ENCODE measurements at regions not wholly inside any gene's neighbourhood (a gene's known extent, or its start where the extent isn't known, plus 50 kb on each side); places are given as distances from the start of the nearest gene placed in this dataset.
"Not testable (repeated sequence)": the region's sequence is repeated elsewhere in the genome, so short reads cannot be mapped to it uniquely, and the experiment has no call there.

- no peak for DNase-seq (ENCODE audit: low read depth)
Measured at GRCh38 chrX:137646472-137646871, 80.5 kb downstream of the ZIC3 start.

GRCh38 chrX:137651647-137652046, 85.7 kb downstream of the ZIC3 start:
- DNase-seq (ENCODE audit: low read depth) = no peak

GRCh38 chrX:137652086-137652485, 86.2 kb downstream of the ZIC3 start:
- no peak for DNase-seq (ENCODE audit: low read depth)

DNA sequence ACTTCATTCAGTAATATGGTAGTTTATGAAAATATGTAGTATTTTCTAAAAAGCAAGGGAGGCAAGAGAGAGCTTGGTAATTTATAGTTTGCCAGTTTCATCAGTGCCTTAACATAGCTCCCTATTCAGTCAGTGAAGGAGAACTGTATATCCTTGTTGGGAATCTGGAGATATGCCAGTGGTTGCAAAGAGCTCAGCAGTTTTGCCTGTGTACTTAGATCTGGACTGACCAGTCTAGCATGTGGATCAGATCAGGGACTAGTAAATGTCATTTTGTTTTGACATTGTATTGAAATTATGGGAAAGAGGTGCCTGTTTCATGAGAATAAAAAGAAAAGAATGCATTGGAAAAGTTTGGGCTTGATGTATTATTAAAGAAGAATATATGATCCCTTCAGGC, 88.6 kb downstream of the ZIC3 start:
- no peak for DNase-seq (ENCODE audit: low read depth)

- no peak for DNase-seq (ENCODE audit: low read depth)
Measured at GRCh38 chrX:137667776-137668175, 101.8 kb downstream of the ZIC3 start.

GRCh38 chrX:137684591-137684990, 118.7 kb downstream of the ZIC3 start:
- no peak for DNase-seq (ENCODE audit: low read depth)

DNA sequence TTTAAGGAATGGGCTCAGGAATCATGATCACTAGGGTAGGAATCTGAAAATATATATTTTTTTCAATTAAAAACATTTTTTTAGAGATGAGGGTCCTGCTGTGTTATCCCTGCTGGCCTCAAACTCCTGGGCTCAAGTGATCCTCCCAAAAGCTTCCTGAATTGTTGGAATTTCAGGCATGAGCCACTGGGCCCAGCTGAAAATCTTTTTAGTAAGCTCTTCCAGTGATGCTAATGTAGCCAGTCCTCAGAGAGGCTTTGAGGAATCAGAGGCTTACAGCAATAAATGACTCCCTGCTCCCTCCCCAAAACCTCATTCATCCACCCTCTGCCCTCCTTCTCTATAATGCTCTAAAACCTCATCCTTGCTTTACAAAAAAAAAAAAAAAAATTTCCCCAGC, 129.5 kb downstream of the ZIC3 start:
- no peak for DNase-seq (ENCODE audit: low read depth)

DNA sequence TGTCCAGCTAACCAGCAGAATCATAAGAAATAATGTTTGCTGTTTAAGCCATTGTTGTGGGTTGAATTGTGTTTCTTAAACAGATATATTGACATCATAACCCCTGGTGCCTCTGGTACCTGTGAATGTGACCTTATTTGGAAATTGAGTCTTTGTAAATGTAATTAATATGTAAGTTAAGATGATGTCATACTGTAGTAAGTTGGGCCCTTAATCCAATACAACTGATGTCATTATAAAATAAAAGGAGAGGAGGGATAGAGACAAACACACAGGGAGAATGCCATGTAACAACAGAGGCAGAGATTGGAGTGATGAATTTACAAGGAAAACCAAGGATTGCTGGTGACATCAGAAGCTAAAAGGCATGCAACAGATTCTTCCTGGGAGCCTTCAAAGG, 141.4 kb downstream of the ZIC3 start:
- no peak for DNase-seq (ENCODE audit: low read depth)

DNA sequence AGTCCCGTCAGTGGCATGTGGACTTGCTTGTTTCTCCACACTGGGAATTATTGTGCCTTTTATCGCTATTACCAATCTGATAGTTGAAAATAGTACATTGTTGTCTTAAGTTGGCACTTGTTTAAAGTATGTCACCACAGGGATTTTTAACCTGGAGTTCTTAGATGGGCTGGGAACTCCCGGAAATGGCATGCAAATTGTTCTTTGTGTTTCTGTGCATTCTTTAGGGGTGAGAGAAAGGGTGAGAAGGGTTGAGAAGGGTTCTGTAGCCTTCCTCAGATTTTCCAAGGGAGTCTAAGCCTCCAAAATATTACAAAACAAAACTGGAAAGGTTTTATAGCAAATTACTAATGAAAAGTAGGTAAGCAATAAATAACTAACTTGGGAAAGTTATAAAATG, 176.9 kb downstream of the ZIC3 start:
- no peak for DNase-seq (ENCODE audit: low read depth)

DNA sequence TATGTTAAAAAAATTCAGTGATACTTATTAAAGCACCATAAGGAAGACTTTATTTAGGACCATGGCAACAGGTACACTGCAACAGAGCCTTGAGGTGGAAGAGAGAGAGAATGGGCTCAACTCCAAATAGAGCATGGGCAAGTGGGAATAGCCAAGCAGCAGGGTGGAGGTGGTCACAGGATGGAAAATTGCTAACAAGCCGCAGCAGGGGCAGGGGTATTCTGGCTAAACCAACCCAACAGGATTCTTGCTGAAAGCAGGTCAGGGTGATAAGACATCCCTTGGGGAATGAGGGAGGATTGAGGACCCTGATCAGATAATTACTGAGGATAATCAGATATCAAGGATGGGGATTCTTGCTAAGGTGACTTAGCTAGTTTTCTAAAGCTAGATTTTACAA, 177.5 kb downstream of the ZIC3 start:
- DNase-seq (ENCODE audit: low read depth) = no peak

DNA sequence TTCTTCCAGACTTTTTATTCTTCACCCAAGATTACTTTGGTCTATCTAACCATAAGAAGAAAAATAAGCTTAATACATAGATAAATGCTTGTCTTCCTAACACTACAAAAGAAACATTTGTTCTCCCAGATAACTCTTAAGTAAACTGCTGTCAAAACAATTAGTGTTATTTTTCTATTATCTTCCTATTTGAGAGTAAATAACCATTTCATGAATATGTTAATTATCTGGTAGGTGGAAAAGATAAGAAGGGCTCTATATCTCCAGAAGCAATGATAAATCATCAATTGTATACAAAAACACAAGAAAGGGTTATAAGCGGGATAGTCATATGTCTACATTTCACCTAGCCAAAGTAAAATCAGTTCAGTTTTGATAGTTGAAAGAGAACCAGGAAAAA, 180.4 kb downstream of the ZIC3 start:
- no peak for DNase-seq (ENCODE audit: low read depth)

- no peak for DNase-seq (ENCODE audit: low read depth)
Measured at GRCh38 chrX:137747244-137748043, 181.5 kb downstream of the ZIC3 start.

GRCh38 chrX:137748827-137749226, 182.9 kb downstream of the ZIC3 start:
- DNase-seq (ENCODE audit: low read depth) = no peak

DNA sequence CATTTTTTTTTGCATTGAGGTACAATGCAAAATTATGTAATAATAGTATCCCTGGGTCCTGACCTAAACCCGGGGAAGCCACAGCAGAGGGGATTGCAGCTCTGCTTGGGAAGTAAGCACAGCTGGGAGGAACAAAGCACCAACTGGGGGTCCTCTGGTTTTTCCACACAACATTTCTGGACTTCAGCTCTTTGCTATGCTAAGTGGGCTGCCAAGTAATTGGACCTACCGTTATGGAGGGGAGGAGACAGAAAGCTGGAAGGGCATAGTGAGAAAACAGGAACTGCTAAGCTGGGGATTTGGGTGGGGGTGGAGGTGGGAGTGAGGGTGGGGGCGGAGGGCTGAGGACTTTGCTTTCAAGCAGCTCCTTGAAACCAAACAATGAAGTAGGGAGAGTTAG, 183.3 kb downstream of the ZIC3 start:
- DNase-seq (ENCODE audit: low read depth) = no peak

- no peak for DNase-seq (ENCODE audit: low read depth)
Measured at GRCh38 chrX:137771537-137771936, 205.6 kb downstream of the ZIC3 start.

- no peak for DNase-seq (ENCODE audit: low read depth)
Measured at GRCh38 chrX:137792214-137792613, 226.3 kb downstream of the ZIC3 start.

DNA sequence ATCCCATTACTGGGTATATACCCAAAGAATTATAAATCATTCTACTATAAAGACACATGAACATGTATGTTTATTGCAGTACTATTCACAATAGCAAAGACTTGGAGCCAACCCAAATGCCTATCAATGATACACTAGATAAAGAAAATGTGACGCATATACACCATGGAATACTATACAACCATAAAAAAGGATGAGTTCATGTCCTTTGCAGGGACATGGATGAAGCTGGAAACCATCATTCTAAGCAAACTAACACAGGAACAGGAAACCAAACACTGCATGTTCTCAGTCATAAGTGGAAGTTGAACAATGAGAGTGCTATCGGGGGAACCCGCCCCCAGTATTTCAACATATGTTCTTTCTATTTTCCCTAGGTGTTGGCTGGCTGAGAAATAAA, 232.0 kb downstream of the ZIC3 start:
- not testable (repeated sequence) for DNase-seq (ENCODE audit: low read depth)

GRCh38 chrX:137823257-137823656, 257.3 kb downstream of the ZIC3 start:
- no peak for DNase-seq (ENCODE audit: low read depth)

DNA sequence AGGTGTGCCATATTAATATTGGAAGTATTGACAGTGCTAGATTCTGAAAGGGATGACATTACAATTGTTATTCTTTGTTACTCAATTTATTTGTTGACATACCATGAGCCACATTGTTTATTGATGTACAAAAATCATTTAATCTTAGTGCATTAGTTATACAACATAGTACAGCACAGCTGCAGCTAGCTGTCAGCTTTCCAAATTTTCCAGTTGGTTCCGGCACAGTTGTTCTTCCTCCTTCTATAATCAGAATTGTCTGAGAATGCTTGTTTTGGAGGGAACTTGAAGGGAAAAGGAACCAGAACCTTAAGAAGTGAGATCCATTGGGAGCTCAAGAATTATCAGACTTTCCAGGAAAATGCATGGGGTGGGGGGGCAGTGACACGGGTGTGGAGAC, 281.4 kb downstream of the ZIC3 start:
- DNase-seq (ENCODE audit: low read depth) = no peak

GRCh38 chrX:137848266-137848905, 282.5 kb downstream of the ZIC3 start:
- no peak for DNase-seq (ENCODE audit: low read depth)

- no peak for DNase-seq (ENCODE audit: low read depth)
Measured at GRCh38 chrX:137852502-137852901, 286.6 kb downstream of the ZIC3 start.

DNA sequence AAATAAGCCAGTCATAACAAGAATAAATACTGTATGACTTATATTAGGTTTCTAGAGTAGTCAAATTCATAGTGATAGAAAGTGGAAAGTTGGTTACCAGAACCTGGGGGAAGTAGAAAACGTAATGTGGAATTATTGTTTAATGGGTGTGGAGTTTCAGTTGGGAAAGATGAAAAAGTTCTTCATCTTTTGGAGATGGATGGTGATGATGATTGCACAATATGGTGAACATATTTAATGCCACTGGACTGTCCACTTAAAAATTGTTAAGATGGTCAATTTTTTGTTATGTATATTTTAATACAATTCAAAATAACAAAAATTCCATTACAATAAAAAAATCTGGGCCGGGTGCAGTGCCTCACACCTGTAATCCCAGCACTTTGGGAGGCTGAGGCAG, 289.6 kb downstream of the ZIC3 start:
- DNase-seq (ENCODE audit: low read depth) = no peak

- no peak for DNase-seq (ENCODE audit: low read depth)
Measured at GRCh38 chrX:137858106-137858505, 292.2 kb downstream of the ZIC3 start.
